GM18520 (cell line): ENCODE measurements at regions not wholly inside any gene's neighbourhood (a gene's known extent, or its start where the extent isn't known, plus 50 kb on each side); places are given as distances from the start of the nearest gene placed in this dataset.
"Not testable (repeated sequence)": the region's sequence is repeated elsewhere in the genome, so short reads cannot be mapped to it uniquely, and the experiment has no call there.

Source experiments
- ATAC-seq: cut with Tn5 transposase; IDR thresholded peaks from one replicate; pipeline ENCODE4 v1.9.1; 2021; ENCODE audit not compliant: unreplicated experiment

GRCh38 chr18:35826477-35826876 lies 146.0 kb upstream of the RMP24 start:
- no peak for ATAC-seq

- ATAC-seq, result peak; percentile 53
Observed at GRCh38 chr18:35827275-35827902, 145.1 kb upstream of the RMP24 start.

DNA sequence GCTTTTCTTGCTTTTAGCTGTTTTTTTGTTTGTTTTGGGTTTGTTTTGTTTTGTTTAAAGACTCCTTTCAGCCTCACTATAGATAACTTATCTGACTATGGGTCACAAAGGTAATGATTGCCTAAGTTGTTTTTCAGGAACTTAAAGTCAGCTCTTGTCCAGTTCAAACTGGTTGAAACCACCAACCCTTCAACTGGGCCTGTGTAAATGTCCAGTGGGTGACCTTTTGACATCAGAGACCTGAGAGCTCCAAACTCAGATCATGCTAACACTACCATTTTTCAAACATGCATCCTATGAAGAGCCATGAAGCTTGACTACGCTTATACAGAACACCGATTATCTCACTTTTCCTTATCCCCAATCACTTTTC lies 144.6 kb upstream of the RMP24 start:
- no peak for ATAC-seq

DNA sequence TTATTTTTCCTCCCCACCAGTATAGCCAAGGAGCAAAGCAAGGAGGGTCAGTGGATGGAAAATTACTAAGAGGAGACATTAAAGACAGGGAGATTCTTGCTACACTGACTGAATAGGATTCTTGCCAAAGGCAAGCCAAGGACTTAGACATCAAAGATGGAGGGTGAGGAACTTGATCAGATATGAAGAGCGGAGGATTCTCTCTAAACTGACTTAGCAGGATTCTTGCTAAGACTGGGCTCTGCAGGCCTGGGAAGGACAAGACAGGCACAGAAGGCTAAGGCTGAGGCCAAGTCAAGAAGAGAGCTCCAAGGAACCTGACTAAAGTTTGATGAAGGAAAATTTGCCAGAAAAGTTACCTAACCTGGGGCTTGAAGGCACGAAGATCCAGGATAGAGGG lies 143.9 kb upstream of the RMP24 start:
- no peak for ATAC-seq

GRCh38 chr18:35835366-35835765 lies 137.1 kb upstream of the RMP24 start:
- ATAC-seq, result no peak

DNA sequence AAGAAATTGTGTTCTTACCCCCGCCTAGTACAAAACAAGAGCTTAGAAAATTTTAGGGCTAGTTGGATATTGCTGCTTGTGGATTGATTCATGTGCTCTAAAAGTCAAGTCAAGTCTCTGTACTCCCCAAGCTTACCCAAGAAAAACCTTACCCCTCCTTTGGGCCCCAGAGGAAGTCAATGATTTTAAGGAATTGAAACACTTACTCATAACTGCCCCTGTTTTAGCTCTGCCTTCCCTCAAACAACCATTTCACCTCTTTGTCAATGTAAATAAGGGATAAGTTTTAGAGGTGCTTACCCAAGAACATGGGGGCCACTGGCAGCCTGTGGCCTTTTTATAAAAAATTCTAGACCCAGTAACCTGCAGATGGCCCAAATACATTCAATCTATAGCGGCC lies 136.6 kb upstream of the RMP24 start:
- ATAC-seq, result peak; percentile 63

DNA sequence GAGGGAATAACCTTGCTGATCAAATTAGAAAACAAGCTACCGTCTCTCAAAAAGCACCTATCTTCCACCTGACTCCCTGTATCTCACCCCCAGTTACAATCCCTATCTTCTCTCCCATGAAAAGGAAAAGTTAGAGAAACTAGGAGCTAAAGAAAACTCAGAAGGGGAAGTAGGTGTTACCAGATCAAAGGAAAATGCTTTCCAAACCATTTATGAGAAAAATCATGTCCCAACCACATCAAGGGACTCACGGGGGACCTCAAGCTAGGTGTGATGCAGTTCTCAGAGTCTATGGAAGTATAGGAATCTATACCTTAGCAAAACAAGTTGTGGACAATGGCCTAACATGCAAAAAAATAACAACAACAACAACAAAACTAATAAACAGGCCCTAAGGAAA lies 135.5 kb upstream of the RMP24 start:
- ATAC-seq, result no peak

DNA sequence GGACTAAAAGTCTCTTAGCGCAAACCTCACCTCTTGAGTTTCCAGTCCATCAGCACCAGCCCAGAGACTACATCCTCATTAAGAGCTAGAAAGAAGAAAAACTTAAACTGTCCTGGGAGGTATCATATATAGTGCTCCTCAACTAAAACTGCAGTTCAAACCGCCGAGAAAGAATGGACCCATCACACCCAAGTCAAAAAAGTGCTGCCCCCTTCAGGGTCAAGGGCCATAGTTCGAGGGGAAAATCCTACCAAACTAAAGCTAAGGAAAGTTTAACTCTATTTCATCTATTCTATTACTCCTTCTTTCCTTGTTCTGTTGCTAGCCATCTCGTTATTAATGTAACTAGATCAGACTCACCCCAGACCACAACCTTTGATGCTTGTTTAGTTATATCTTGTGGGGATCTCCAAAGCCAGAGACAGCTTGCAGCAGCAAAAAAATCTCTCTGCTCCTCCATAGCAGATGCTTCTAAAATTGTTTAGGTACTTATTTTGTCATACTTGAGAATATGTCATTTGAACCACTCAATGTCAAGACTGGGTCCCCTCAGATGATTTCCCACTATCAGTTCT lies 134.5 kb upstream of the RMP24 start:
- no peak for ATAC-seq

DNA sequence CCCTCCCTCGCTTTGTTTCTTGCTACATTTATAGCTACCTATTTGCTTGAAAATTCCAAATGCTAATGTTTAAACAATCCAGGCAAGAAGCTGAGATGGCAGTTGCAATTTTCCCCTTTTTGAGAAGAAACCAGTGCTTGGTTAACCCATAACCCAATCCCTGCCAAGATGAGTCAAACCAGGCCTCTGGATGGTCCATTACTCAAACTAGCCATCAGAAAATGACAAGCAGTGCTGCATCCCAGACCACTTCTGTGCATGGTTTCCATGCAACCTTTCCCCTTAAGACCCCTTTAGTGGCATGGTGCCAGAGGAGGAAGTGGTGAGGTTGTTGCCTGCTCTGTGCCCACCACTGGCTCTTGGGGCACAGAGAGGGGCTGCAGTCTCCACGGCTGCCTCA lies 131.2 kb upstream of the RMP24 start:
- ATAC-seq, result no peak

- no peak for ATAC-seq
Observed at GRCh38 chr18:35842536-35842935, 129.9 kb upstream of the RMP24 start.

DNA sequence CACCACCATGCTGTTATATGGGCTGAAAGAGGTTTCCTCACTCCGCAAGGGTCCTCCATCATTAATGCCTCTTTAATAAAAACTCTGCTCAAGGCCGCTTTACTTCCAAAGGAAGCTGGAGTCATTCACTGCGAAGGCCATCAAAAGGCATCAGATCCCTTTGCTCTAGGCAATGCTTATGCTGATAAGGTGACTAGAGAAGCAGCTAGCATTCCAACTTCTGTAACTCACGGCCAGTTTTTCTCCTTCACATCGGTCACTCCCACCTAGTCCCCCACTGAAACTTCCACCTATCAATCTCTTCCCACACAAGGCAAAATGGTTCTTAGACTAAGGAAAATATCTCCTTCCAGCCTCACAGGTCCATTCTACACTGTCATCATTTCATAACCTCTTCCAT lies 124.2 kb upstream of the RMP24 start:
- not testable (repeated sequence) for ATAC-seq

GRCh38 chr18:35849241-35849640 lies 123.2 kb upstream of the RMP24 start:
- ATAC-seq, result not testable (repeated sequence)

GRCh38 chr18:35851286-35851970 lies 121.1 kb upstream of the RMP24 start:
- ATAC-seq, result no peak

- no peak for ATAC-seq
Observed at GRCh38 chr18:35852786-35853185, 119.7 kb upstream of the RMP24 start.

DNA sequence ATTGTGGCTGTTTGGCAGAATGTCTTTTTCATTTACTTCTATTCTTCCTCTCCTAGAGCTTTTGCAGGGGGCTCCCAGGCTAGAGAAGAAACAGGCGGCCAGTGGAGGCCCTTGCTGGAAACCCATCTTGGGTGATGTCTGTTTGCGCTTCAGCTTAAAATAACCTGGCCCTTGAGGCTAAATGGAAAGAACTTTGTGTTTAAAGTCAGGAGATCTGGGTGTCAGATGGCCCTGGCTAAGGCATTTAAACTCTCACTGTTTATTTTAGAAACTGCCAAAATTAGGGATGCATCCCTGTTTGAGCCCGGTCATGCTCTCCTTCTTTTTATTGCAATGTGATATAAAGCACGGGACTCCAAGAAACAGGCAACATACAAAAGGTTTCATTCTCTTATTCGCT lies 118.4 kb upstream of the RMP24 start:
- ATAC-seq, result no peak

DNA sequence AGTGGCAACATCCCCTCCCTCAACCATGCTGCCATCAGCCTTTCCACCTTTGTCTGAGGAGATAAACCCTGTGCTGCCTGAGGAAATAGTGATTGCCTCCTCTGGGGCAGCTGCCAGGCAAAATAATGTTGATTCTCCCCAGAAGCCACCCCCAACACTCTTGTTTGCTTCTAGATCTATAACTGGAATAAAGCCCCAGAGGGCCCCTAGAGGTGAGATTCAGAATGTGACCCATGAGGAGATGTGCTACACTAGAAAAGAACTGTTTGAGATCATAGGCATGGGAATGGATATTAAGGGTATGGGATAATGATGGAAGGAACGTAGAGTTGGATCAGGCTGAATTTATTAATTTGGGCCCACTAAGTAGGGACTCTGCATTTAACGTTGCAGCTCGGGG lies 116.3 kb upstream of the RMP24 start:
- no peak for ATAC-seq

DNA sequence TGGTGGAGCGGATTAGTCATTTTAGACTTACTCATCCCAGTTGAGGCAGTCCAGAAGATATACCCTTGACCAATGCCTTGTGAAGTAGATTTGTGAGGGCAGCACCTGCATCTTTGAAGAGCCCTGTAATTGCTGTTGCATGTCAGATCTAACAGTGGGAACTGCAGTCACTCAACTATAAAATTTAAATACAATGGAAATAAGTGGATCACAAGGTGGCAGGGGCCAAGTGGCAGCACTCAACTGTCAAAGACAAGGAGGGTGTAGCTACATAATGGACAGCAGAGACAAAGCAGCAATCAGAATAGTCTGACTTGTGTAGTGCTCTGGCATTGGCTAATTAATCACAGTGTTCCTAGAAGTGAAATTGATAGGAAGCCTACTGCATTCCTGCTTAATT lies 115.8 kb upstream of the RMP24 start:
- ATAC-seq, result not testable (repeated sequence)

GRCh38 chr18:35857581-35857980 lies 114.9 kb upstream of the RMP24 start:
- ATAC-seq, result not testable (repeated sequence)

DNA sequence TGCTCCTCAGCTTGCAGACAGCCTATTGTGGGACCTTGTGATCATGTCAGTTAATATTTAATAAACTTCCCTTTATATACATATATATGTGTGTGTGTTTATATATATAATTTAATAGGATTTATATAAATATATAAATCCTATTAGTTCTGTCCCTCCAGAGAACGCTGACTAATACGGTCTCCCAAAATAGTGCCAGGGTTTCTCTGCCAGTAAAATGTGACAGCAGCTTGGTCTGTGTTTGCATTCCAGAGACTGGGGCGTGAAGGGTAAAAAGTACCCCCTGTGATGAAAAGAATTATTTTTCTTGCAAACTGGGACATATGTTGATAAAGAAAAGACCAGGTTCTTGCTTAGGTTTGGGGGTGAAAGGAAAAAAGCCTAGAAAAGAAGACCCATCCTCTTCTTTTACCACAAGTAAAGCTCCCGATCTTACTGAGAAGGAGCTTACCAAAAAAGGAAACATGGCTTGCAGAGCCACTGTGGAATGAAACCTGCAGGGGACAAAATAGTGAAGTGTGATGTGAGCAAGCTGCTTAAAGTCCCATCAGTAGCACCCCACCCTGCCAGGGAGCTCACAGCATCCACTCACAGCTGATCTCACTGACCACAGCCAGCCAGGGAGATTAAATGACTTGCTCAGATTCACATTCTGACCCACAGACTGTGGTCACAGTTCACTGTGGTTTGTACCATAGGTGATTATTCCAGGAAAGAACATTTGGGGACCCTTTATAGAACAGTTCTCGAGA lies 110.9 kb upstream of the RMP24 start:
- peak; percentile 65 for ATAC-seq

DNA sequence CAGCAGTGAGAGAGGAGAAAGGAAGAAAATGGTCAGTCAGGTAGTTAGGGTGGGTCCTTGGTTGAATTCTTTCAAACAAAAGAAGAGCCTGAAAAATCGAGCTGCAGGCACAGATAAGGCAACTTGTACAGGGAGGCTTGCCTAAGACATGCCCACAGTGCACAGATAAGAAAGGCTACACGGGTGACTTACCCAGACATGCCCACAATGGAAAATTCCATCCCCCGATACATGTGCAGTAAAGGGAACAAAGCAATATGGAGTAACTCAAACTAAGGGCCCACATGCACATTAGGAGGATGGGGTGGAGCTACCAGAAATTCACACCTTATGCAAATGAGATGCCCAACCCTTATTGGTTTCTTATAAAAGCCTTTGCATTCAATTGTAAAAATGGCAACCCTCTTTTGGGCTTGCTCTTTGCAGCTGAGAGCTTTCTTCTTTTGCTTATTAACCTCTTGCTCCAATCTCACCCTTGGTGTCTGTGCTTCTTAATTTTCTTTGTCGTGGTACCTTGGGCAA lies 110.3 kb upstream of the RMP24 start:
- peak; percentile 15 for ATAC-seq

- ATAC-seq, result no peak
Observed at GRCh38 chr18:35864916-35865315, 107.6 kb upstream of the RMP24 start.

DNA sequence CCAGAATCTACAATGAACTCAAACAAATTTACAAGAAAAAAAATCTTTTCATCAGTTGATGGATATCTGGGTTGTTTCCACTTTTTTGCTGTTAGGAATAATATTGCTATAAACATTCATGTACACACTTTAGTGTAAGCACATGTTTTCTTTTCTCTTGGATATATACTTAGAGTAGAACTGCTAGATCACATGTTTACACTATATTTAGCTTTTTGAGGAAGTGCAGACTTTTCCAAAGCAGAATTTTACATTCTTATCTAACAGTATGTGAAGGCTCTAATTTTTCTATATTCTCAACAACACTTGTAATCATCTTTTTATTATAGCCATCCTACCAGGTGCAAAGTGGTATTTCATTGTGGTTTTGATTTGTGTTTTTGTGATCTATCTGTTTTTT lies 103.6 kb upstream of the RMP24 start:
- no peak for ATAC-seq
